GM12891 (cell line): ENCODE measurements at regions not wholly inside any gene's neighbourhood (a gene's known extent, or its start where the extent isn't known, plus 50 kb on each side); places are given as distances from the start of the nearest gene placed in this dataset.

Experiments
- PAX5 ChIP-seq: IDR thresholded peaks from 2 replicates; pipeline ENCODE4 v1.6.1; 2011; ENCODE audit warnings: low read length, moderate library complexity, mild to moderate bottlenecking; ENCODE audit not compliant: insufficient read depth, severe bottlenecking
- POLR2A ChIP-seq: IDR thresholded peaks from 2 replicates; pipeline ENCODE4 v1.6.1; 2011; ENCODE audit warnings: low read depth, low read length, control low read depth
- POLR2AphosphoS5 ChIP-seq: IDR thresholded peaks from 2 replicates; pipeline ENCODE4 v1.6.1; 2011; ENCODE audit warnings: low read depth, low read length, control low read depth
- SPI1 ChIP-seq: IDR thresholded peaks from 2 replicates; pipeline ENCODE4 v1.6.1; 2011; ENCODE audit warnings: low read depth, low read length, control low read depth
- TAF1 ChIP-seq: IDR thresholded peaks from 2 replicates; pipeline ENCODE4 v1.6.1; 2011; ENCODE audit warnings: low read depth, low read length, control low read depth

GRCh38 chr1:244205906-244206305 lies 154.8 kb downstream of the ZBTB18 start:
- TF ChIP-seq POLR2A (no peak), POLR2AphosphoS5 (no peak), TAF1 (no peak), SPI1 (no peak), PAX5 (no peak)
